ENCODE measurements at regions not wholly inside any gene's neighbourhood (a gene's known extent, or its start where the extent isn't known, plus 50 kb on each side); places are given as distances from the start of the nearest gene placed in this dataset.

GRCh38 chr1:38213646-38214434 is 167.2 kb upstream of the POU3F1 start:
- Histone ChIP-seq H2AK5ac (ENCODE audit: insufficient read length, low read length) (no peak overlapping the region), H3T11ph (ENCODE audit: low read length) (no peak overlapping the region), H4K20me1 (ENCODE audit: control insufficient read depth, insufficient read depth, insufficient read length) (no peaks in the 10 kb centered on the region), H2AFZ (ENCODE audit: low read length) (no peak overlapping the region), H3K9me3 (ENCODE audit: control insufficient read depth, low read depth, low read length) (no peaks in the 10 kb centered on the region), H3K14ac (ENCODE audit: insufficient read depth, low read length) (no peak overlapping the region; the same call in 1 of the 2 replicates), H3K18ac (ENCODE audit: insufficient read length, low read depth, low read length) (no peak overlapping the region), H3K23ac (ENCODE audit: insufficient read length, low read depth, low read length) (no peak overlapping the region), H3K56ac (ENCODE audit: insufficient read length, low read depth, low read length) (no peak overlapping the region), H2BK20ac (ENCODE audit: low read depth, low read length, poor library complexity, severe bottlenecking) (no peak overlapping the region), H2BK12ac (ENCODE audit: insufficient read length, low read depth, low read length) (no peak overlapping the region), H2BK120ac (ENCODE audit: low read depth, low read length, poor library complexity, severe bottlenecking) (no peak overlapping the region), H4K5ac (ENCODE audit: insufficient read length, low read depth, low read length) (no peak overlapping the region), H4K8ac (replicated peaks; ENCODE audit: insufficient read length, low read depth, low read length) (no peak overlapping the region), H3K4ac (ENCODE audit: low read depth, low read length) (no peak overlapping the region), H3K79me2 (ENCODE audit: insufficient read depth, low read length) (no peaks in the 10 kb centered on the region), H3K4me2 (ENCODE audit: insufficient read depth, insufficient read length, low read length) (no peak overlapping the region), H3K4me1 (ENCODE audit: insufficient read depth, low read length) (peaks cover 2% of the 10 kb centered on the region; the same call in 1 of the 2 replicates), H3K79me1 (ENCODE audit: insufficient read depth, low read depth, low read length, poor library complexity, severe bottlenecking) (no peaks in the 10 kb centered on the region), H4K91ac (ENCODE audit: insufficient read length, low read depth, low read length) (no peak overlapping the region), H3K9ac (ENCODE audit: extremely low read depth, insufficient read length, low read length) (no peak overlapping the region), H3K27me3 (ENCODE audit: insufficient read depth, low read length) (no peaks in the 10 kb centered on the region), H3K27ac (ENCODE audit: insufficient read length, low read depth, low read length) (no peak overlapping the region), H3K23me2 (ENCODE audit: insufficient read length, low read depth, low read length, poor library complexity, severe bottlenecking) (no peaks in the 10 kb centered on the region), H2BK15ac (ENCODE audit: low read depth, low read length) (no peak overlapping the region), H2BK5ac (ENCODE audit: insufficient read length, low read length) (no peak overlapping the region)
- Mint-ChIP-seq H3K36me3 (ENCODE audit: insufficient read depth in 1 of 3, low read depth in 3 of 3) (no peaks in the 10 kb centered on the region), H3K9me3 (no peaks in the 10 kb centered on the region; a peak in 1 of 5 replicates), H3K4me1 (peaks cover 15 to 18% of the 10 kb centered on the region in 2 experiments), H3K4me3 (no peak overlapping the region), H3K27ac (no peak overlapping the region; a peak in 2 of 7 replicates), H3K27me3 (ENCODE audit: low read depth) (peaks cover 9% of the 10 kb centered on the region)
- DNase-seq = no peak
- no peak for TF ChIP-seq CTCF (conservative IDR thresholded peaks at IDR 0.05)
- WGBS (ENCODE audit: extremely low coverage, insufficient read length, low lambda C conversion rate) = no CpG with 5 or more reads among the region's 34 CpGs

Data from H9 (cell line).